SK-N-MC (cell line): ENCODE measurements at regions not wholly inside any gene's neighbourhood (a gene's known extent, or its start where the extent isn't known, plus 50 kb on each side); places are given as distances from the start of the nearest gene placed in this dataset.

Experiments used
- EZH2 ChIP-seq: fragments of 200-600 bp; sonication (generic); IDR thresholded peaks from one replicate; pipeline ENCODE4 v1.6.1; 2017; ENCODE audit warnings: antibody characterized with exemption
- POLR2AphosphoS5 ChIP-seq: IDR thresholded peaks from 2 replicates; pipeline ENCODE4 v1.6.1; 2012; ENCODE audit warnings: mild to moderate bottlenecking, low read depth, low read length, borderline replicate concordance

- TF ChIP-seq POLR2AphosphoS5 = no peak
- no peak for TF ChIP-seq EZH2
Observed at GRCh38 chr6:169332250-169332649, 78.6 kb upstream of the THBS2 start.
